Type B pancreatic cell (in vitro differentiated cells): ENCODE measurements at regions not wholly inside any gene's neighbourhood (a gene's known extent, or its start where the extent isn't known, plus 50 kb on each side); places are given as distances from the start of the nearest gene placed in this dataset.
"Not testable (repeated sequence)": the region's sequence is repeated elsewhere in the genome, so short reads cannot be mapped to it uniquely, and the experiment has no call there.

Source experiments
- DNase-seq: peaks from one replicate; pipeline ENCODE4 v3.0.0; 2021; ENCODE audit warnings: mixed read lengths; ENCODE audit not compliant: unreplicated experiment; ENCODE audit errors: extremely low spot score
- H3K27ac Mint-ChIP-seq: 2 replicates; pipeline ENCODE4 v1.8.0; 2021; ENCODE audit warnings: mild to moderate bottlenecking, mixed read lengths
- H3K27me3 Mint-ChIP-seq: 2 replicates; pipeline ENCODE4 v1.8.0; 2021; ENCODE audit warnings: mixed read lengths
- H3K36me3 Mint-ChIP-seq: 2 replicates; pipeline ENCODE4 v1.8.0; 2021; ENCODE audit warnings: mixed read lengths
- H3K4me1 Mint-ChIP-seq: one replicate; pipeline ENCODE4 v1.8.0; 2021; ENCODE audit warnings: mixed read lengths; ENCODE audit not compliant: unreplicated experiment
- H3K4me3 Mint-ChIP-seq: 2 replicates; pipeline ENCODE4 v1.8.0; 2021; ENCODE audit warnings: mild to moderate bottlenecking, mixed read lengths
- H3K9me3 Mint-ChIP-seq: 2 replicates; pipeline ENCODE4 v1.8.0; 2021; ENCODE audit warnings: mixed read lengths
- CTCF ChIP-seq: fragments of 200-600 bp; sonication (generic); conservative IDR thresholded peaks from 2 replicates; pipeline ENCODE4 v1.5.0; 2021; ENCODE audit warnings: antibody characterized with exemption, mild to moderate bottlenecking

- no peaks in the 10 kb centered on the region for H3K27me3 Mint-ChIP-seq
- H3K4me1 Mint-ChIP-seq: peaks cover 25% of the 10 kb centered on the region
- H3K27ac Mint-ChIP-seq: peak overlapping the region; percentile 66
- DNase-seq: no peak
- TF ChIP-seq CTCF: no peak
- H3K4me3 Mint-ChIP-seq: no peak overlapping the region
- no peaks in the 10 kb centered on the region for H3K9me3 Mint-ChIP-seq
- no peaks in the 10 kb centered on the region for H3K36me3 Mint-ChIP-seq
Measured at GRCh38 chr7:13016592-13017332, 329.3 kb downstream of the ARL4A start.

- Mint-ChIP-seq H3K4me3 (peak overlapping the region; percentile 49), H3K36me3 (no peaks in the 10 kb centered on the region), H3K4me1 (peaks cover 25% of the 10 kb centered on the region), H3K27ac (peak overlapping the region; percentile 66), H3K9me3 (no peaks in the 10 kb centered on the region), H3K27me3 (no peaks in the 10 kb centered on the region)
- TF ChIP-seq CTCF: no peak
- DNase-seq: no peak
Measured at GRCh38 chr7:13017333-13017857, 330.0 kb downstream of the ARL4A start.

- Mint-ChIP-seq H3K27ac (peak overlapping the region; percentile 66), H3K27me3 (no peaks in the 10 kb centered on the region), H3K9me3 (no peaks in the 10 kb centered on the region), H3K4me3 (peak overlapping the region; percentile 61), H3K36me3 (no peaks in the 10 kb centered on the region), H3K4me1 (peaks cover 25% of the 10 kb centered on the region)
- no peak for DNase-seq
- no peak for TF ChIP-seq CTCF
Measured at GRCh38 chr7:13017881-13018280, 330.4 kb downstream of the ARL4A start.

- no peak for DNase-seq
- Mint-ChIP-seq H3K9me3 (no peaks in the 10 kb centered on the region), H3K4me3 (no peak overlapping the region), H3K27me3 (no peaks in the 10 kb centered on the region), H3K36me3 (no peaks in the 10 kb centered on the region), H3K4me1 (peaks cover 17% of the 10 kb centered on the region), H3K27ac (no peak overlapping the region)
- no peak for TF ChIP-seq CTCF
Measured at GRCh38 chr7:13021566-13022300, 334.3 kb downstream of the ARL4A start.

GRCh38 chr7:13024121-13024674, 336.8 kb downstream of the ARL4A start:
- peaks cover 10% of the 10 kb centered on the region for H3K4me1 Mint-ChIP-seq
- DNase-seq: no peak
- no peaks in the 10 kb centered on the region for H3K27me3 Mint-ChIP-seq
- no peaks in the 10 kb centered on the region for H3K9me3 Mint-ChIP-seq
- H3K4me3 Mint-ChIP-seq: no peak overlapping the region
- no peaks in the 10 kb centered on the region for H3K36me3 Mint-ChIP-seq
- no peak overlapping the region for H3K27ac Mint-ChIP-seq
- no peak for TF ChIP-seq CTCF

- not testable (repeated sequence) for H3K9me3 Mint-ChIP-seq, DNase-seq
- H3K4me1 Mint-ChIP-seq: peaks cover 10% of the 10 kb centered on the region
Measured at GRCh38 chr7:13025043-13025442, 337.6 kb downstream of the ARL4A start.

More at GRCh38 chr7:13025043-13025442, 337.6 kb downstream of the ARL4A start:
- H3K36me3 Mint-ChIP-seq, H3K4me3 Mint-ChIP-seq, H3K27me3 Mint-ChIP-seq, H3K27ac Mint-ChIP-seq: not testable (repeated sequence)
